T follicular helper cell (primary cell): ENCODE measurements at regions not wholly inside any gene's neighbourhood (a gene's known extent, or its start where the extent isn't known, plus 50 kb on each side); places are given as distances from the start of the nearest gene placed in this dataset.
"Not testable (repeated sequence)": the region's sequence is repeated elsewhere in the genome, so short reads cannot be mapped to it uniquely, and the experiment has no call there.

Experiments
- DNase-seq: peaks from one replicate; pipeline ENCODE4 v3.0.0-alpha.2; 2020; ENCODE audit warnings: low read depth

DNA sequence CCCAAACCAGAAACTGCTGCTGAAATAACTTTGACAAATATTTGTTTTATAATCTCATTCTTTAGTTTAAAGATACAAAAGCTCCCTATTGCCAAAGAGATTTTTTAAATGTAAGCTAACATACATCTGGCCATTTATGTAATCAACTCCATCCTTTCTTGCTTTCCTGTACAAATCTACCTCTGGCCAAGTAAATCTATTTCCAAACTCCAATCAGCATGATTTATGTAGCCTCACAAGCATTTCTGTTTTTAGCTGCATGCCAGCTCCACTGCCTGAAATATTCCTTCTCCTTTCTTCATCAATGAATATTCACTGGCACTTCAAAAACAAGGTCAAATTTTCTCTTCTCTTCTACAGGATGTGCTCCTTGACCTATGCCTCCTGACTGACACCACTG lies 80.0 kb downstream of the SHOX2 start:
- DNase-seq: no peak

DNA sequence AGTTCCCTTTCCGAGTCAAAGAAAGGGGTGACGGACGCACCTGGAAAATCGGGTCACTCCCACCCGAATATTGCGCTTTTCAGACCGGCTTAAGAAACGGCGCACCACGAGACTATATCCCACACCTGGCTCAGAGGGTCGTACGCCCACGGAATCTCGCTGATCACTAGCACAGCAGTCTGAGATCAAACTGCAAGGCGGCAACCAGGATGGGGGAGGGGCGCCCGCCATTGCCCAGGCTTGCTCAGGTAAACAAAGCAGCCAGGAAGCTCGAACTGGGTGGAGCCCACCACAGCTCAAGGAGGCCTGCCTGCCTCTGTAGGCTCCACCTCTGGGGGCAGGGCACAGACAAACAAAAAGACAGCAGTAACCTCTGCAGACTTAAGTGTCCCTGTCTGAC lies 86.3 kb downstream of the SHOX2 start:
- DNase-seq: not testable (repeated sequence)

DNA sequence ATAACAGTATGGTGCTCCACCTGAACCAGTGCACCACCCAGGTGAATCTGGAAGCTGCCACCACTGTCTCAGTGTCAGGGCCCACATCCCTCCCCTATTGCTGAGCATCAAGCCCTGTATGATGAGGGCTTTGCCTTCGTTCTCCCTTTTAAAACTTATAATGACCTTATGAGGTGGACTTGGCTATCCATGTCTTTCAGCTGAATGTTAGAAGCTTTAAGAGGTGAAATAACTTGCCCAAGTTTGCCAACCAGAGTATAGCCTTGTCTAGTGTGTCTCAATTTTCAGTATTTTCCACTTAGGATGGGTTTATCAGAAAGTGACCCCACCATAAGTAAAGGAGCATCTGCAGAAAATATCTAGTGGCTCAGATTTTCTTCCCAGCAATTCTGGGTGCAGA lies 87.8 kb downstream of the SHOX2 start:
- no peak for DNase-seq

DNA sequence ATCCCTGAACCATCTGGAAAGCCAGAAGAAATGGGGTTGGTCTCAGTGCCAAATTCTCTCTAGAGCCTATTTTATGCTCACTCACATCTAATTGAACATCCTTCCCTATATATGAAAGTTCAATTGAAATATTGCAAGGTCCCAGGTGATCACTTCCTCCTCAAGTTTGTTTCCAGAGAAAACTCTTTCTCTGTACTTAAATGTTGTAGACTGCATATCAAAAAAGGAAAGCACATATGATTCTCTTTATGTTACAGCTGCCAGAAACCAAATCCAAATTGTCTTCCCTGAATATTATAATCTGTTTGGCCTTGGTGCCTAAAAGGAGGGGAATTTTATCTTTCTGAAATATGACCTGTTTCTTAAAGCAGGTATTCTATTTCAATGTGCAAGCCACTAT lies 93.3 kb downstream of the SHOX2 start:
- no peak for DNase-seq

DNA sequence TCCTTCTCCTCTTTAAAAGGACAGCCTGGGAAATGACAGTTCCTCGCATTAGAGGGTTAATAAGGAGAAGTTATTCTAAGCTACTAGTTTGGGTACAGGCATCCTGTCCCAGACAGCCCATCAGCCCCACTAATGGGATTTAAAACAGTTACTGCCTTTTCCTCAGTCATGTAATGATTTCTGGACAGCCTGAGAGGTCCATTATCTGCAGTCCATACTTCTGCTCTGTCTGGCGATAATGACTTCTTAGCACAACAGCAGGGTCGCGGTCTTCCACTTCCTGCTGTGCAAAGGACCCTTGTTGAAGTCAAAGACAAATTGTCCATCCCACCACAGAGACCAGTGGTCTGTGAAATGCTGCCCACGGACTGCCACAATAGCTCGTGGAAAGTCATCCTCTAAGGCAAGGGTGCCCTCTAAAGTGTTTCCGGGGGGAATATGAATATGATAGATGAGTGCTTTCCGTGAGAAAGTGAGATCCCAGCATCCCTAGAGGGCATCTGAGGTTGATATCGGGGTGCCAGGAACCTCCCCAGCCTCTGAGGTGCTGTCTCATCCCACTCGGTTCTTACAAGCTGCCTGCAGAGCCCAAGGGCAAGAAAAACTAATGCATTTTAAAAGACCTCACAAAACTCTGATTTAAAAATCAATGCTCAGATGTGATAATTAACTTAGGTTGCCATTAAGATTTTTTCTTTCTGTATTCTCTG lies 100.7 kb downstream of the SHOX2 start:
- no peak for DNase-seq

DNA sequence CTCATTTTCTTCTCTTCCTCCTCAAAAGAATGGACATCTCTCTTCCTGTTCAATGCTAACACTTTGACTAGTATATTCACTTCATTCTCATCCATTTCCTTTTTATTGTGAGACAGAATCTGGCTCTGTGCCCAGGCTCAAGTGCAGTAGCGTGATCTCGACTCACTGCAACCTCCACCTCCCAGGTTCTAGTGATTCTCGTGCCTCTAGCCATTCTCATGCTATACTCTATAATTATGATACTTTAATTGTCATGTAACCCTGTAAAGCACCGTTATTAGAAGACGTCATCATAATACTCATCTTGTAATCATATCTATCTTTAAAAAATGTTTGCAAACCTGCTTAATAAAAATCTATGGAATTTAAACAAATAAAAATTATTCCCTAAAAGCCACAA lies 107.0 kb downstream of the SHOX2 start:
- no peak for DNase-seq

DNA sequence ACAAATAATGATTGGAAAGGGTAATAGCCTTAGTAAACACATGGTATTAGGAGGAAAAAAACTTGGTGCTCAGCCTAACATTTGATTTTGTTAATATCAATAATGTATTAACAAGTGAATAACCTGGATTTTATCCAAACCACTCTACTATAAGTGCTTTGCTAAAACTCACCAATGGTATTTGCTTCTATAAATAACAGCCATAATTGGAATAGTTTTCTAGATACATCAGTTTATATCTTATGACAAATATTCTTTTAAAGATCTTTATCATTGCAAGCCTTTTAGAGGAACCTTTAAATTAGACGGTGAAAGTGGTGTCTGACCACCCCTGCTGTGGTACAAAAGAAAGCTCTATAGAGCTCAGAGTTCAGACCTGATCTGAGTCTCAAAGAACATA lies 123.9 kb downstream of the SHOX2 start:
- no peak for DNase-seq

DNA sequence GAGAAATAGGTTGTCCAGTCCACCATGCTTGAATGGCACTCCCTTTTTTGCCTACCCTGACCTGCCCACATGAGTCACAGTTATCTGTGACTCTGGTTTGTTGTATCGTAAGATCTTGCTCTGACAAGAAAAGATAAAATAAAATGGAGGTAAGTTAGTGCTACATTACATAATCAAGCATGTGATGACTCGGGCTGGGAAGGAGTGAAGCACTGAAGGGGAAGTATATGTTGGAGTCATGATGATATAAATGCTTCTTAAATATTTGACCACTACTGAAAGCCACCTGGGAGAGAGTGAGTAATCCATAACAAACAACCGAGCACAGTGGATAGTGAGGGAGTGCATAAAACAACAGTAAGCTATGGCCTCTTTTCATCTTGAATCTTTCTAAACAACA lies 124.4 kb downstream of the SHOX2 start:
- DNase-seq: no peak

DNA sequence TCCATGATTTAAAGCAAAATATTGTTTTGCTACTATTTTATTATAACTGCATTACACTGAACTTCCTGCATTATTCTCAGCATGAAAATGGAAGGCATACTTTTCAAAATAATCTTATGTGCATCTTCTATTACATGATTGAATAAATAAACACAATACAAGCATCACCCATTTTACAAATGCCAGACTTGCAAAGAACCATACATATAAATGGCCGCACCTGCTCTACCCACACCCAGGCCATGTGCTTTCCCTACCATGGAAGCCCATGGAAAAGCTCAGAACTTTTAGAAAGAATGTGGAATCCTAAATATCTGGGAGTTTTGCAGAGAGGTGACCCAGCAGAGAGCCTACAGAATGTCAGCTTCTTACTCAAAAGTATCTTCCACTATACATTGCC lies 127.2 kb downstream of the SHOX2 start:
- no peak for DNase-seq

DNA sequence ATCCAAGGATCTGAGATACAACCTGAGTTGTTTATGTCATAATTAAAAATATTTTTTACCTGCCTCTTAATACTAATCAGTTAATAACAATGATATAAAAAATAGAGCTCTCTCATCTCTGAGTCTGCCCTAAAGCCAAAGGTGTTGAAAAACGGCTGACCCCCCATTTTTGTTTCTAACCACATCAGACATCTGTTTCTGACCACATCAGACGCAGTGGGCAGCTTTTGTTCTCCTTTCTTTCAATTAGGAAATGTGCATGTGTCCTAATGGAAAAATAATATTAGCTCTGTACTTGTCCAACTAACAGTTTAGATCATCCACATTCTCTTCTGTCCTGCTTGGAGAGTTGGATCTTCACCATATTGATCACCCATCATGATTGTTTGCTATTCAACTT lies 144.6 kb downstream of the SHOX2 start:
- no peak for DNase-seq

DNA sequence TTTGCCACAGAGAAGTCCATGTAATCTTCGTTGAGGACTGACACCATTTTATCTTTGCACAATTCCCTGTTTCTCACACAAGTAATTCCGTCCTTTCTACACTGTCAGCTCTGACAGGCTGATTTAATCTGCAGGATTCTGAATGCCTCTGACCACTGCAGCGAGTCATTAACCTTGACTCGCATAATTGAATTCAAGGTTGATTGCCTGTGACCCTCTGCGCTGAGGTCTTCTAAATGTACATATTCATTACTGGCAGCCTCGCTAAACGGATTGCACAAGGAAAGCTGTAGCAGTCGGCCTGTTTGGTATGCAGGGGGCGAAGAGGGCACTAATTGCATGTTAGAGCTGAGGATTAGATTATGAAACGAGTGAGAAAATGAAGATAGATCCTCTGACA lies 147.8 kb downstream of the SHOX2 start:
- DNase-seq: no peak

DNA sequence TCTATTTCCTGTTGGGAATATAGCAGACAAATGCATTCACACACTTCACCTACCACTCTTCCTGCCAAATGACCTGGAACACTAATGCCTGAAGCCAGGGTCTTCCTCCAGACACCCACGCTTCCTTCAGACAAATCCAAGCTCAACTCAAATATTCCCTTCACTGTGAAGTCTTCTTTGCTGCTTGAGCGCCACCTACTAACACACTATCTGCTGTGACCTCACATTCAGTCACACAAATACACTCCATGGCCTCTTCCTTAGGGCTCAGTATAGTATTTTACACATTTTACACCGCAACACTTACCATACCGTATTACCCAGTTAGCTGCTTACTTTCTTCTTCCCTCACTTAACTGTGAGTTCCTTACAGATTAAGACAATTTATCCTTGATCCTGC lies 149.4 kb downstream of the SHOX2 start:
- DNase-seq: no peak

DNA sequence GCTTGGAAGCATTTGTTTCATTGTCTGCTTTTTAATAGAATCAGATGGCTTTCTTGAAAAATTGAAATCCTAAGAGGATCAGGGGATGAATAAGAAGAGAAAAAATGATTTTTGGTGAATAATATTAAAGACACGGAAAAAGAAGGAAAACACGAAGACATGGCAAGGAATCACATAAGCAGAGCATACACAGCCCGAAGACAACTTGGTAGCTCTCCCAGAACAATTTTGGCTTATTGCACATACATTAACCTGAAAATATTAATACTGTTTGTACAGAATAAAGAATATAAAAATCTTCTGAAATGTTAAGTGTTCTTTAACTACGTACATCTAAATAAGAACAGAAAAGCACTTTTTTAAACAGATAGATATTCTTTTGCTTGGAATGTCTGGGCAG lies 150.0 kb downstream of the SHOX2 start:
- no peak for DNase-seq

DNA sequence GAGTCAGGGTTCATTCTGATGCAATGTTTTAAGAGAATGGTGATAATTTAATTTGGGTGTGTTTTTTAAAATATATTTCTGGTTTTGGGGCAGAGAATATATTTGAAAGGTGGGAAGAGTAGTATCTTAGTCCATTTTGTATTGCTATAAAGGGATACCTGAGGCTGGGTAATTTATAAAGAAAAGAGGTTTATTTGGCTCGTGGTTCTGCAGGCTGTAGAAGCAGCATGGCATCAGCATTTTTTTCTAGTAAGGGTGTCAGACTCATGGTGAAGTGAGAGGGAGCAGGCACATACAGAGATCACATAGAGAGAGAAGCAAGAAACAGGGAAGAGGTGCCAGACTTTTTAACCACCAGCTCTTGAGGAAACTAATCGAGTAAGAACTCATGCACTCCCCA lies 152.7 kb downstream of the SHOX2 start:
- DNase-seq: no peak

DNA sequence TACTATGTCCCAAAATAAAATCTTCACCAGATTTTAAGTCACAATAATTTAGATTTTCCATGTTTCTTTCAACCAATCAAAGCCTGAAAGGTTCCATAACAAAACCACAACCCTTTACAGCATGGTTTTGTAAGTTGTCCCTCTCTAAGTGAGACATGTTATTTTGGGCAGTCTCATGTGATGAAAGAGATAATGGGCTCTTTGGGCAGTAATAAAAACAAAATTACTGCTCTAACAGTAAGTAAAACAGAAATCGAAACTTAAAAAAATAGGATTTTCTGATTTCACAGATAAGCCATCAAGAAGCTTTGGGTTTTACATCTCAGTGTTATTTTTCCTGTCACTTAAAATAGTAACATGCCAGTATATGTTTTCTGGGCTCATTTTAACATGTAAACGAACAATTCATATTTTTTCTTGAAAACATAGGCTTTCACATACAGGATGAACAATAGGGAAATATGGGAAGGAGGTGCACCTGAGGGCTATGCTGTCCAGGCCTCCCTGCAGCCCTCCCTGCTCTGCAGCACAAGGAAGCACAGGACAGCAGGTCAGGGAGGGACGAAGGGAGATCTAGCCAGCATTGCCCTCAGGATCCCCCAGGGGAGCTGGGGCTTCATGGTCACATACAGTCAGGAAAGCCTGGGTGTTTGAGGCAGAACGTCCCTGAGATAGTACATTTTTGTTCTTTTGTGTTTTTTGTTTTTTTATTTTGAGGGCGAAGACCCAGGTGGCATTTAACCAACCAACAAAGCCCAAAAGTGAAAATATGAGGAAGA lies 157.4 kb downstream of the SHOX2 start:
- DNase-seq: no peak

DNA sequence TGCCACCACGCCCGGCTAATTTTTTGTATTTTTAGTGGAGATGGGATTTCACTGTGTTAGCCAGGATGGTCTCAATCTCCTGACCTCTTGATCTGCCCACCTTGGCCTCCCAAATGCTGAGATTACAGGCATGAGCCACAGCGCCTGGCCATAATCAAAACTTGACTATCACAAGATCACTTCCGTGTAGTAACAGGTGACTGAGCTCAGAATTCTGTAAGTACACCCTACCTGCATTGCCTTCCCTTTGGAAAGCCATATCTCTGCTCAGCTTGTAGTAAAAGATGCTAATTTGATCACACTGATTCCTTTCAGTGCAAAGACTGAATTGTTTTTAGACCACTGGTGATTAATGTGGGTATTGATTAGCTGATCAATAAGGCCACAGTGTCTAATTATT lies 167.1 kb downstream of the SHOX2 start:
- no peak for DNase-seq

DNA sequence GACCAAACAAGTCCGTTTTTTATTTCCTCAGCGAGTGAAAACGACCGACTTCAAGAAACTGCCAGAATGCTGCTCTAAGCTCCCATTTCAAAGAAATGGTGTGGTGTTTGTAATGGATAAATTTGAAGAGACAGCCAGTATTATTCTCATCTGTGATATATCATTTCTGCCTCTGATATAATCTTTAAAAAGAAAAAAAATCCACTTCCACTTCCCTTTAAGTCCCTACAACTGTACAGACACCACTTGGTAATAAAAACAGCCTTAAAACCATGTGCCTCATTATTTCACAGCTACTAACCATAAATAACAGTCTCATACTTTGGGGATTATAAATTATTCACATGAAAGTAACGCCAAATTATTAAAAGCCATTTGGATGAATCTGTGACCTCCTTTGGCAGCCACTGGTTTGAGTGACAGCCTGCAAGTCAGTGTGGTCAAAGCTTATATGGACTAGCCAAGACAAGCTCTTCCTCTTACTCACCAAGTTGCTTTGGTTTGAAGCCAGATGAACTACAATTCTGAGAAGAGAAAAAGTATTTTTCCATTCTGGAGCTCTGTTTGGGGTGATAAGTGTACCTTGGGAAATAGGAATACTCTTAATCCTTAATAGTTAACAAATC lies 168.0 kb downstream of the SHOX2 start:
- no peak for DNase-seq

DNA sequence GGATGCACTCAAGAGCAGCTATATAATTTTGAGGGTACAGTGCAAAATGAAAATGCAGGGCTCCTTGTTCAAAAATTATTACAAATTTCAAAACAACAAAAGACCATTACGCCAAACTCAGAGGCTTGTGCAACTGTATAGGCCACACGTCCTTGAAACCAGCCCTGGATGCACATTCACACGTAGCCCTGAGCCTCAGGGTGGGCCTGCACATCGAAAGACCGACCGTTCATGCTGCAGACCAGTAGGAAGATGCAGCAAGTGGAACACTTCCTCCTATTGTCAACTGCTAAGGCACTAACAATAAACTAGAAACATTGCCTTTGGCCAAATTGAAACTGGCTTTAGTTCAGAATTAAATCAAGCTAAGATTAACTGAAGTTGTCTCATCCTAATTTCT lies 174.7 kb downstream of the SHOX2 start:
- no peak for DNase-seq

DNA sequence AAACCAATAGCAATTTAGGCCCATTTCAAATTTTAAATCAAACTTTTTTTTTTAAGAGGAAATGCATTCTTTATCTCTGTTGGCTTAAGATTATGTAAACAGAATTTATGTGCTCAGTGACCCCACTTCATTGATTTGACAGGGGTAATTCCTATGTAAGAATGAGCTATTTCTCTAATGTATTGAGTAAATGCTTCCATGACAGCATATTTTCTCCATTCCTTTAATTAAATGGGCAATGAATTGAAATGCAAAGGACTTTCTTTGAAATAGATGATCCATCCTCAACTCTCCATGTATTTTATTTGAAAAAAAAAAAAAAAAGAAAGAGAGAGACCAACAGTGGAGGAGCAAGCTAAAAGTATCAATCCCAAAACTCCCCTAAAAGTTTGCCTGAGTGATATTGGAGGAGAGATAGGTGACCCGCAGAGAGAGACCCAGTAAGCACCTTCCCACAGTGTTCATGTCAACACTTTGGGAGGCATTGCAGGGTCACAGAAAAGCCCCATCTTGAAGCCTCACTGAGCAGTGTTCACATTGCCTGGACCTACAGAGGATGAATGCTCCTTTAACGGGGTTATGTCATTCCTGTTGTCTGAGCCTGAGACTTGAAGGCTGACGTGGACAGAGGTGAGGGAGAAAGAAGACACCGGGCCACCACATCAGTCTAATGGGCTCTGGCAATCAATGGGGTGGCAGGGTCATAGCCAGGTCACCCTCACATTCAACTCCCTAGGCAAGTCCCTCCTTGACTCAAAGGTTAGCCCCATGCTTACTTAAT lies 176.0 kb downstream of the SHOX2 start:
- no peak for DNase-seq

DNA sequence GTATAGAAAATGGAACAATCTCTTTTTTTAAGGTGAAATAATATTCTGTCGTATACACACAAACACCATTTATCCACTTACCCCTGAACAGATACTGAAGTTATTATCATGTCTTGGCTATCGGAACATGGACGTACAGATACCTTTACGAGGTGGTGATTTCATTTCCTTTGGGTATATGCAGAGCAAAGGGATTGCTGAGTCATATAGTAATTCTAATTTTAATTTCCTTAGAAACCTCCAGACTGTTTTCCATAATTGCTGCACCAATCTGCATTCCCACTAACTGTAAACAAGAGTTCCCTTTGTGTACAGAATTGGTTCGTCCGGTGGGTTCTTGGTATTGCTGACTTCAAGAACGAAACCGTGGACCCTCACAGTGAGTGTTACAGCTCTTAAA lies 179.4 kb downstream of the SHOX2 start:
- no peak for DNase-seq

DNA sequence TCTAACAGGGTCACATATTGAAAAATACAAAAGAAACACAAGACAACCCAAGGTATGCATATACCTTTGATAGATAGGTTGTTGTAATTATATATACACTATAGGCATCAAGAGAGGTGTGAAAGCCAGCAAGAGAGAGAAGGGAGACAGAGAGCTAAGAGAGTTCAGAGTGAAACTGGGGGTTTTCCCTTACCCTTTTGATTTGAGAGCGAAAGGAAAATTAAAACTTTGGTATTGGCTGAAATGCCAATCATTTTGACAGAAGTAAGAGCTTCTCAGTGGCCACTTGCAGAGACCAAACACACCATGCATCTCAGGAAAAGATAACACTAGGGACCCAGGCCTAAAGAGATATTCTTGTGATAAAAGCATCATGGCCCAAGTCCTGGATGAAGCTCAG lies 183.6 kb downstream of the SHOX2 start:
- no peak for DNase-seq

DNA sequence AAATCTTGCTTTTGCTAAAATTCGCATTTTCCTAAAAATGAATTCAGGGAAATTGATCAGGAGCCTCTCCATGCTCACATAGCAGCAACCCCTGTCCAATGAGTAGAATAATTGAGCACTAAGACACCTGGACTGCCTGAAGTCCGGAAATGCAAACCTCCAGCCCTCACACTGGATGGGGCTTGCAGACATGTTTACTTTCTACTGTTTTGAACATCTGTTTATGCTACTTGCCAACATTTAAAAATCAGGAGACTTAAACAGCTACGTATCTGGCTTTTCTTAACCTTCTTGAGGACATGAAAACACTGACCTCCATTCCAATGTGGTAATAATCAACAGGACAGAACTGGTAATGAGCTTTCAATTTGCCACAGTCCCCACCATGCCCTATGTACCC lies 184.4 kb downstream of the SHOX2 start:
- DNase-seq: no peak
